GM21528 (cell line): ENCODE measurements at regions not wholly inside any gene's neighbourhood (a gene's known extent, or its start where the extent isn't known, plus 50 kb on each side); places are given as distances from the start of the nearest gene placed in this dataset.

Experiments used
- ATAC-seq: cut with Tn5 transposase; IDR thresholded peaks from one replicate; pipeline ENCODE4 v1.9.1; 2021; ENCODE audit warnings: mild to moderate bottlenecking, moderate library complexity; ENCODE audit not compliant: unreplicated experiment, low FRiP score

DNA sequence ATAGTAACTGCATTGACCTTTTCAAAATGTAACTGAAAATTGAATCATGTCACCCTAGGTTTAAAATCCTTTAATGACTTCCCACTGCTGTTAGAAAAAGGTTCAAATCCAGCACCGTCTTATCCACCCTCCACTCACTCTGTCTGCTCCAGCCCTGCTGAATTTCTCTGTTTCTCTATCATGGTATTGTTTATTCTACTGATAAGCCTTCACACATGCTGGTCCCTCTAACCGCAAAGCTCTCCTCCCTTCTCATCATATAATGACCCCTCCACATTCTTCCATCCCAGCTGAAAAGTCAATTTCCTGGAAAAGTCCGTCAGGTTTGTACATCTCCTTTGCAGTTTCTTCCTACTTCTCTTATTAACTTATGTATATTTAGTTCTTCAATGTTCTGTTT lies 389.2 kb upstream of the F9 start:
- no peak for ATAC-seq

DNA sequence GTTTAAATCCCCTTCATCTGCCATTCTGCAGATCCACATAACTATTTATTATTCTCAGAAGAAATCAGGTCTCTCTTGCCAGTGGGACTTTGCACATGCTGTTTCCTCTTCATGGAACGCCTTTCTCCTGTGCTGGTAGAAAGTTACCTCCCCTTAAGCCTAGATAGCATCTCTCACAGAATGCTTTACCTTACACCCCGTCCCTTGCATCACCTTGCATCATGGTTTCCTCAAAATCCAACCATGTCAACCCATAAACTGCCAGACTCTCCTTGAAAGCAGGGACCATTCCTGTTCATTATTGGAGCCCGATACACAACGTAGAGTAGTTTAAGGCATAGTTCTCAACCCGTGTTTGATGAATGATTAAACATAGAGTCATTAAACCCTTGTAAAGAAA lies 396.2 kb upstream of the F9 start:
- no peak for ATAC-seq

DNA sequence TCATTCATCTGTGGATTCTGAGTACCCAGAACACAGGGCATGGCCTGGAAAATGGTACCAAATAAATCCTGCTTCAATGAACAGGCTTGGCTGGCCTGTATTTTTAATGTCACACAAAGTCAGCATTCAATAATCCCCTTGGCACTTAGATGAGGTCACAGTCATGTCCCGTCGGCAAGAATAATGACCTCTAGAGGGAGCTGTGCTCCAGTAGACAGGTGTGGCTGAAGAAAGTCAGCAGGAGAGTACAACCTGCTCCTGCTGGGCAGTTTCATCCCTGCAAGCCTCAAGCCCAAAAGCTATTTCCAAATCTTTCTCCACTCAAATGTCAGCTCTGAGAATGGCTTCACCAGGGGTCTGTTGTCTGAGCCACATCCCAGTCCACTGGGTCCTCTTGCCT lies 404.0 kb upstream of the F9 start:
- peak; percentile 75 for ATAC-seq

DNA sequence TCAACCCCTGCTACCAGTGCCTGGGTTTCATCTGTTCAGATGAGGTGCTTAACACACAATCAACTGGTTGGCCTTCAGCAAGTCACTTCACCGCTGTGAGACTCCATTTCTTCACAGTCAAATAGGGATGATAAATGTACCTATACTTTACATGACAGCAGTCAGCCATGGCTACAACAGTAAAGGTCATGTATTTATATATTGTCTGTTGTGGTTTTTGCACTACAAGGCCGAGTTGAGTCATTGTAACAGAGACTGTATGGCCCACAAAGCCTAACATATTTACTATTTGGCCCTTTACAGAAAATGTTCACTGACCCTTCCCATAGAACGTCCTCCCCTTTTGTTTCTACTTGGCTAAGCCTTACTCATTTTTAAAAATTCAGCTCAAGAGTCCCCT lies 404.6 kb upstream of the F9 start:
- ATAC-seq = no peak

DNA sequence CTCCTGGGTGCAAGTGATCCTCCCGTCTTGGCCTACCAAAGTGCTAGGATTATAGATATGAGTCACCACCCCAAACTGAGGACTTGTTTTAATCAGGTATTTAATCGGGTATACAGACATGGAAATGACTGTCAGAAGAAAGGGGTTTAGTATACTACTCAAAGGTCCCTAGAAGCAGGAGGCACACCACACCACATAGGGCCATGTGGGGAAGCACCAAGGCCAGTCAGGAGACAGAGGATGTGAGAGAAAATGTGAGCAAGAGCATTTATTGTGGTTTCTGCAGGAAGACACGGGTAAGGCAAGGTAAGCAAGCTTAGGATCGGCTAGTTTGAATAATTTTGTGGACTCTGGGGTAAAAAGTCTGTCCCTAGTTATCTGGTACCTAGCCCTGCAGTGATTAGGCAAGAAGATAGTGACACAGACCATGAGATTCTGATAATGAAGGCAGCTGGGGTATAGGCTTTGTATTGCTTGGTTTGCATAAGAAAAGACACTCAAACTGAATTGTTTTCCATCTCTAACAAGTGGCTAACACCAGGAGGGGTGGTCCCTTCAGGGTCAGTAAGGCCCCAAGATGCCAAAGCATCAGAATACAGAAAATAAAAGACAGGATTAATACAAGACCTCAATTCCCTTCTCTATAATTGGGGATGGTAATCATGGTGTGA lies 408.8 kb upstream of the F9 start:
- ATAC-seq = no peak

DNA sequence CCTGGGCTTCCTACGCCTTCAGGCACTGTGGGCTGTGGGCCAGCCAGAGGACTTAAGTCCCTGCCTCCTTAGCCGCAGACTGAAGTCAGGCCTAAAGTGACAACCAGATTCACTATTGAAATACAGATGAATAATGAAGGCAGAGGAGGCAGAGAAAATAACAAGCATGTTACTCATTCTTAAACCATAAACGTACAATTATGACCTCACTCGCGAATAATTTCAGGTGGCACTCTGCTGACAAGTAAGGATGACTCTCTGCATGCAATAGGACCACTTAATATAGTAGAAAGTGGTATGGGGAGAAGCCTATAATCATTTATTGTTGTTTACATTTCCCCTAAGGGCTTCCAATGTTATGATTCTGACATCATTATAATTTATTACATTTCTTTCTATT lies 409.2 kb upstream of the FGF13 start:
- ATAC-seq = no peak

DNA sequence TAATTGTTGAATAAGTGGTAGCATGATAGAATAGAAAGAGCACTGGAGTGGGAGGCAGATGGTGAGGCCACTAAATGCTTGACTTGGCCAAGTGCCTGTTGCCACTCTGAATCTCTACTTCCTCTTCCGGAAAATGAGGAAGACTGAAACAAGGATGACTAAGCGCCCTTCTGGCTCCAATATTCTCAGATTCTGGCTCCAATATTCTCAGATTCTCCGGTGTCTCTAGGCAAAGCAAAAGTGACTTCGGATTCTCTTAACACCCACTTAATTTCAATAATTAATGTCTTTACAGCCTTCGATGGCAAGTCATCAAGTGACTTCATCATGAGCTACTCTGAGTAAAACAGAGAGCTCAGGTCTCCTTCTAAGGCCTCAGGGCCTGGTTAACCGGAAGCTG lies 402.2 kb upstream of the FGF13 start:
- no peak for ATAC-seq

DNA sequence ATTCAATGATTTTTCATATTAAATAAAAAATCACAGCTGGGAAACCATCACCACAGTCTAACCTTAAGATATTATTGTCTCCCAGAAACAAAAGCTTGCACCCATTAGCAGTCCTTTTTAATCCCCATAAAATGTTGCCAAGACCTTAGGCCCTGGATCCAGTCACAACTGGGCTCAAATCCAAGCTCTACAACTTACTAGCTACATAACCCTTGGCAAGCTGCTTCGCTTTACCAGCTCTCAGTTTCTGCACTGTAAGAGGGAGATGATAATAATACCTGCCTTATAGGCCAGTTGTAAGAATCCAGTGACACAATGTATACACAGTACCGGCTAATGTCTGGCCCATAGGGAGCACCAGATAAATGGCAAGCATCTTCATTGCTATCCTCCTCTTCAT lies 400.9 kb upstream of the FGF13 start:
- no peak for ATAC-seq

DNA sequence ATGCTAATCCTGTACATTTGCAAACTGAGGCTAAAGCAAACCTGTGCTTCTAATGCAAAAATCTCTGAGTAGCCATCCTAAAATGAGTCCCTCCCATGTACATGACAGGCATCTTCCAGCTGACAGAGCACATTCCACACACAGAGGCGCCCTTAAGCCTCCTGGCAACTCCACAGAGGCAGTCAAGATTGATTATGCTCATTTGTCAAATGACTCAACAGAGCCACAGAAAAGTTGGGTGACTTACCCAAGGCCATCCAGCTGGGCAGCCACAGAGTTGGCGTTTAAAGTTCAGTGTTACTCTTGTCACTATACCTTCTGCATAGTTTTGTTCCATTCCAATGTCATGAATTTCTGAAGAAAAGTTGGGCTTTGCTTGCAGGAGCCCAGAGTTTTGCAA lies 394.6 kb upstream of the FGF13 start:
- no peak for ATAC-seq

DNA sequence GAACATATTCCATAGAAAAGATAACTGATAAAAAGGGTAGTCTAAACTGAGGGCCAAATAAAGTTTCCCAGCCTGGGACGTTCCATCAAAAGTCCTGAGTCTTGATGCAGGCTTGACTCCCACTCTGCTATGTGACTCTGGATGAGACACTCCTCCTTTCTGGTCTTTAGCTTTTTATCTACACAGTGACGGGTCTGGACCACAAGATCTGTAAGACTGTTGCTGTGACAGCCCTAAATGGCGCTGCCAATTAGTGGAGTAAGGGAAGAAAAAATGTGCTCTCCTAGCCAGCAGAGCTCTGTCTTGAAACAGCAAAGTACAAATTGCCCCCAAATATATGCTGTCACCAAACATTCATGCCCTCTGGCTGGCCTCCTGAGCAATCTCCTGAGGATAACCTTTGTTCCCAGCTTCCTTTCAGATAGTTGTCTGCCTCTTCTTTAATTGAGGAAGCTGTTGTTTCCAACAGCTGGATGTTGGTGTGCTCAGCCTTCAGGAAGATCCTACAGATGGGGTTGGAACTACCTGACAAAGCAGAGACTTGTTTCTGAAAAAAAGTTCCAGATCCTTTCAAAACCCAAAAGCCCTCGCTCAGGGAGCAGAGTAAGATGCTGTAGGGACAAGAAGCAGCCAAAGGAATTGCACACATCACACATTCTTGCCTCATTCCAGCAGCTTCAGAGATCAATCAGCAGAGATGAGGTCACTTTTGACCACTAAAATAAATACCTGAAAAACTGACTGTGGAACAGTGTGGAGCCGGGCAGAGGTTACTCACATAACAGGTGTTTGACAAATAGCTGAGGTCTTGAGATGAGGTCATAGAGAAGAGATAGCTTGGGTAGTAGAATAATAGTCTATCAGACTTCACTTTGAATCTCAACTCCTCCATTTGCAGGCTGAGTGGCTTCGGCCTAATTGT lies 383.4 kb upstream of the FGF13 start:
- no peak for ATAC-seq

DNA sequence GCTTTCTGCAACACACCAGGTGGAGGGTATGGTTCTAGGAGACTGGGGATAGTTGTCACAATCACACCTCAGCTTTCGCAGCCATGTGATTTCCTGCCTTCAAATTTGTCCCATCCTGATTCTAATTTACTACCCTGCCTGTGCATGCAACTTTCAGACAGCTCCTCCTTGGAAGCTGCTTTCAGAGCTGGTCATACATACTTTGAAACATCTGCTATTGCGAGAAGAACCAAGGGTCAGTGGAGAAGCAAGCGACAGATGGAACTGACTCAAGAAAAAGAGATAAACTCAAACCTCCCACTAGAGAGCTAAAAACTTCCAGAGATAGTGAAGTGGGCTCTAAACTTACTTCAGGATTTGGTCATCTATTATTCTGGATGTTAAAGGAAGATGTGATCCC lies 381.7 kb upstream of the FGF13 start:
- no peak for ATAC-seq

DNA sequence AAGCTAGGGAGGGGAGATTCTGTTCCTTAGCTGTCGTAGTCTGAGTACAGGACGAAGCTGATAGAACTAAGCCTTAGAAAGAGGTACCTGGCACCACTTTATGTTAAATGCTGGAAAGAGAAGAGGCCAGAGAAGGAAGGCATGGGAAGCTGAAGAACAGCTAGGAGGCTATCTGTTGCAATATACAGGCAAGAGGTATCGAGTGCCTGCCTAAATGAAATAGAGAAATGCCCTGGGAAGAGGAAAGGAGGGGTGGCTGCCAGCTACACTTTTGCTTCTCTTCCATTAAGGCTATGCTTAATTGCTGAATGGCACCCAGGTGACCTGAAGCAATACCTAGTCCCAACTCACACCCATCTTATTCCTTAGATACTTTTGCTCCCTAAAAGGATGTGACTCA lies 380.4 kb upstream of the FGF13 start:
- no peak for ATAC-seq

DNA sequence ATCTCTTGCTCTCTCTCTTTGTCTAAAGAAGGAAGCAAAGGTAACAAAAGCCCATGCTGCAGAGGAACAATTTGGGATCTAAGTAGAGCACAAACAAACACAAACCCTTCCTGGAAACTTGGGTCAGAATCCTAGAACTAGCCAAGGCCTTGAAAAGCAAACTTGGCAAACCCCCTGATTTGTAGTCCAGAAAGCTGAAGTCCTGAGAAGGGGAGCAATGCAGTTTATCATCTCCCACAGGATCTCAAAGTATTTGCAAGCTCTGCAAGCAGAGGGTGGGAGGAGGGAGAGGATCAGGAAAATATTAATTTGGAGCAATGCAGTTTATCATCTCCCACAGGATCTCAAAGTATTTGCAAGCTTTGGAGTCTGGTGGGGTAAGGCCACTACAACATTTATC lies 379.5 kb upstream of the FGF13 start:
- ATAC-seq = no peak

DNA sequence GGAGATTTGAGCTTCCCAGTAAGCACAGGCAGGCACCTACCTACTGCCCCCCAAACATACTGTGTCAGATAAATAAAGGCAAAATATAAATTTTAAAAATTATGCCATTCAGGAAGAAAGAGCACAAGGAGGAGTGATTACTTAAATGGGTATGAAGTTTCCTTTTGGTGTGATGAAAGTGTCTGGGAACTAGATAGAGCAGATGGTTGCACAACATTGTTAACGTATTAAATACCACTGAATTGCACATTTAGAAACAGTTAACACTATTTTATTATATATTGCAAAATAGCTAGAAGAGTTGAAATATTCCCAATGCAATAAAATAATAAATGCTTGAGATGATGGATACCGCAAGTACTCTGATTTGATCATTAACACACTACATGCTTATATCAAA lies 374.7 kb upstream of the FGF13 start:
- ATAC-seq = no peak

DNA sequence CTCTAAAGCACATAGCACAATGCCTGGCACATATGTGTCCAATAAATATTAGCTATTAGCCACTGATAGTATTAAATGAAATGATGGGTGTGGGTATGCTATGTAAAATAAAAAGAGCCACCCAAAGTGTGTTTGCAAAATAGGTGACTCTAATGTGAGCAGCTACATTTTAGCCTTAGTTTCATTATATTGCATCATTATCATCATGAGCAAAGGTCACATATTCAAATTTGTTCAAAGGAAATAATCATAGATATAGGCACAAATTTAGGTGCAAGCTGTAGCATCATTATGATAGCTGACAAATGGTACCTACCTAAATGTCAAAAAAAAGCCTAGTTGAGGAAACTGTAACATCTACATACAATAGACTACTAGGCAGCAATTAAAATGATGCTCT lies 373.9 kb upstream of the FGF13 start:
- no peak for ATAC-seq

DNA sequence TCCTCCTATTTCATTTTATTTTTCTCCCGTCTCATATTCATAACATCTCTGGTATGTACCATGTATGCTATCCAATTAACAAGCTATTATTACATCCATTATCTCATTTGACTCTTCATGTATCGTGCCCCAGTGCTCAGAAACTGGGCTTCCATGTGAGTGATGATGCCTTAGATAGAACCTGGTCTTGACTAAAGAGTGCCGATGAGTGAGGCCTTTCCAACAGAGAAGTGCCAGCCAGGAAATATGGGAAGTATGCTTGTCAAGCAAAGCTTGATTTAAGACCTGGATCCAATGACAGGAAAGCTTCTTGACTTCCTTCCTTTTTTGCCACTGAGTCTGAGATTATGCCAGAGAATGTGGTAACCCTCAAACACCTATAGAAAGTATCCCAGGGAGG lies 371.7 kb upstream of the FGF13 start:
- ATAC-seq = no peak

DNA sequence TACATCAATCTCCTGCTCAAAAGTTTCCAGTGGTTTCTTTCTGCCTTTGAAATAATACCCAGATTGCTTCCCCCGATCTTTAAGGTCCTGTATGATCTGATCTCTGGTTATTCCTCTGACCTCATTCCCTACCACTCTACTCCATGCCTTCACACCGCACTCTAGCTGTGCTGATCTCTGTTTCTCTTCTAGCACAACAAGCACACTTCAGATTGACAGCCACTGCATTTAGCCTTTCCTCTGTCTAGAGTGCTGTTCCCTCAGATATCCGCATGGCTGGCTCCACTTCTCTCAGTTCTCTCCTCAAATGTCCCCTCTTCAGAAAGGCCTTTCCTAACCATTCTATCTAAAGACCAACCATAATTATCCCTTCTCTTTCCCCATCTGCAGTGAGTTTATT lies 370.4 kb upstream of the FGF13 start:
- ATAC-seq = no peak

DNA sequence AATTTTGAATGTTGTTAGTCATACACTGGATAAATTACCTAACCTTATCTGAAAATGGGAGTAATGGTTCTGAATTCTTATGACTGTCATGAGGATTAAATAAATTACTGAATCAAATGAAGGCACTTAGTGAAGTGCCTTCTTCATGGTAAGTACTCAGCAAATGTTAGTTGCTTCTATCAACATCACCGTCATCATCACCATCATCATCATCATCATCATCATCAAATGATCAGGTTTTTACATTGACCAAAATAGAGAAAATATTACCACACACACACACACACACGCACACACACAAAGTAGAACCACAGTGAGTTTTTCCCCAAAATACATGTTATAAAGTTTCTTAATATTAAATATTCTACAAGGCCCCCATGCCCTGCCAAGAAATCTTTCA lies 368.3 kb upstream of the FGF13 start:
- no peak for ATAC-seq

DNA sequence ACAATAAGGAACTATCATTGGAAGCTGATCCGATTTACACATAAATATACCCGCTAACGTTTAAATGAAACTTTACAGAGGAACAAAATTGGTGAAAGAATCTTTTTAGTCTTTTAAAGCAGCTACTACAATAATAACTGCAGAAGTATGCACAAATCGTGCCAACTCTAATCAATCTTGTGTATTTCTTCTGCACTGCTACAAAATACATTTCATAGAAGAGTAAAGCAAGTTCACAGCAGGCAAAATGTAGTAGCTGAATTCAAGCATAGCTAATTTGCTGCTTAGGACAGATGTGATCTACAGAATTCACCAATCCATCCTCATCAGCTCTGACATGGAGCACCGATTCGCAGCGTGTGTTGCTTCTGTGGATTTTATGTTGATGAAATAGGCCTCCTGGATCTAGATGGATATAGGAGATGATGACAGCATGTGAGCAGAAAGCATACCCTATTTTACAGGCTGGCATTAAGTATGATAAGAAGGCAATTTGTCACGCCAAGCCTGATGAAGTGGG lies 367.3 kb upstream of the FGF13 start:
- no peak for ATAC-seq

DNA sequence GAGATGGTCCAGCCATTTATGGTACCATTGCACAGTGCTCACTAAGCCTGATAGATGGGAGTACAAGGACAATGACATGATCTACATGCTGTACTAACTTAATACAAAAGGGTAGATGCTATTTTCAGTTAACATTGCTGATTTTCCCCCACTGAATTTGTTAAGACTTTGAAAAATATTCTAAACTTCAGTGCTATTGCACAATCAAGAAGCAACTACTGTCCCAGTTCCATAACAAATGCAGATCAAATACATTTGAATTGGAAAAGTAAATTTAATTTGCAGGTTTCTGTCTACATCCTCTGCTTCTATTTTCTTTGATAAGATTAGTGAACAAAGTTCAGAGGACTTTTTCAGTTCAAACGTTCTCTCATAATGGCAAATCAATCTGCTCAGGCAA lies 366.8 kb upstream of the FGF13 start:
- ATAC-seq = no peak

DNA sequence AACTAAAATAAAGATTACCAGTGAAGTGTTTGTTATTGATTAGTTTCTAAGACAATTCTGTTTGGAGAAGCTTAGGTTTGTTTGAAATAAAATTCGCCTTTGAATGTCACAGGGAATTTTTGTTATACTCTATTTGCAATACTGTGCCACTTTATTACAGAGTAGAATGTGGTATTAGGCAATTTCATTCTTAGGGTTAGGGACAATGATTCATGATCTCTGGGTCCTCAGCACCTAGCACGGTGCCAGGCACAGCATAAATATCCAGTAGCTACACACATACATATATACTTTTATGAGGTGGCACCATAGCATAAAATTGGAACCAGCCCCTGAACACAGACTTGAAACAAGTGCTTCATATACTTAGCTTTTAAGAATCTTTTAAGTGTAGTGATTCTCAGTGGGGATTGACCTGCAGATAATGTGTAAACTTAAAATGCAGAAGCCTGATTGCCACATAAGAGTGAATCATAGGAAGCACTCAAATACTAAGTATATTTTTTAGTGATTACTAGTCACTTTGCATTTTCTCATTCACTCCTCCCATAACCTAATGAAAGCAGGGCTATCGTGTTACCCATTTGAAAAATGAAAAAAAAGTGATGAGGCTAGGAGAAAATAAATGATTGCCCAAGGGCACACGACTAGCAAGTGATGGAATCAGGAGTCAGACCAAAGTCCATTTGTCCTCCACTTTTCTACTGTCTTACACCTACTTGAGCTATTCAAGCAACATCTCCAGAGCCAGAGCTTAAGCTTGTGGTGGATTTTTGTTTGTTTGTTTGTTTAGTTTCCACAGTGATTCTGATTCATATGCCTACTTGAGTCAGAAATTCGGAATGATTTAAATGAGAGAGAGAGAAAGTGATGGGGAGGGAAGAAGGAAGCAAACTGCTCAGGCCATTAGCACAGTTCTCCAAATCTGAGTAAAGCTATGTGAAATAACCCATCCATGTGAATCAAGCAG lies 366.0 kb upstream of the FGF13 start:
- no peak for ATAC-seq
